Upper lobe of left lung (tissue), 4 donors: ENCODE measurements at regions not wholly inside any gene's neighbourhood (a gene's known extent, or its start where the extent isn't known, plus 50 kb on each side); places are given as distances from the start of the nearest gene placed in this dataset.

Experiments
- CTCF ChIP-seq, 6 experiments: fragments of 450-650 bp in 4 of 6; fragments of 200-600 bp in 2 of 6; sonication (generic) in 2 of 6; IDR thresholded peaks; one replicate each; pipeline ENCODE4 v1.5.1; 2016 to 2019; ENCODE audit warnings: antibody characterized with exemption in 6 of 6
- EP300 ChIP-seq, 4 donors: sonication (generic); formaldehyde crosslinking; IDR thresholded peaks; one replicate each; pipeline ENCODE4 v1.5.1; 2017; ENCODE audit warnings: antibody characterized with exemption in 4 of 4, control low read depth in 2 of 4

GRCh38 chr6:842141-842540 lies 149.2 kb upstream of the EXOC2 start:
- TF ChIP-seq CTCF (IDR thresholded peaks at IDR 0.05) (no peak), EP300 (IDR thresholded peaks at IDR 0.05) (no peak)
